ENCODE measurements at regions not wholly inside any gene's neighbourhood (a gene's known extent, or its start where the extent isn't known, plus 50 kb on each side); places are given as distances from the start of the nearest gene placed in this dataset.

GRCh38 chr9:18238254-18238653 is 235.7 kb upstream of the ADAMTSL1 start:
- DNase-seq (ENCODE audit: low spot score in 2 of 2) = no peak
- Histone ChIP-seq H3K27ac (no peak overlapping the region), H3K4me3 (no peak overlapping the region), H3K27me3 (no peaks in the 10 kb centered on the region), H3K4me1 (peaks cover 0 to 8% (median 0%) of the 10 kb centered on the region in 4 donors), H3K9me3 (peaks cover 0 to 11% (median 0%) of the 10 kb centered on the region in 4 donors), H3K36me3 (no peaks in the 10 kb centered on the region)
- 32 to 53% methylated on average over 2 of the region's 2 CpGs for WGBS, 2 donors
- TF ChIP-seq EP300 (IDR thresholded peaks at IDR 0.05) (no peak), CTCF (IDR thresholded peaks at IDR 0.05) (no peak), POLR2A (IDR thresholded peaks at IDR 0.05) (no peak)

- Histone ChIP-seq H3K4me1 (peaks cover 0 to 8% (median 0%) of the 10 kb centered on the region in 4 donors), H3K36me3 (no peaks in the 10 kb centered on the region), H3K27ac (no peak overlapping the region), H3K4me3 (no peak overlapping the region), H3K27me3 (peaks cover 0 to 3% of the 10 kb centered on the region in 2 donors), H3K9me3 (peaks cover 0 to 16% (median 0%) of the 10 kb centered on the region in 4 donors)
- DNase-seq (ENCODE audit: low spot score in 2 of 2) = no peak
- TF ChIP-seq EP300 (IDR thresholded peaks at IDR 0.05) (no peak), CTCF (IDR thresholded peaks at IDR 0.05) (no peak), POLR2A (IDR thresholded peaks at IDR 0.05) (no peak)
- WGBS, 2 donors = 88 to 93% methylated on average over 1 of the region's 1 CpG
Measured at GRCh38 chr9:18238752-18239447, 235.1 kb upstream of the ADAMTSL1 start.

GRCh38 chr9:18240213-18240612 is 233.7 kb upstream of the ADAMTSL1 start:
- no peak for DNase-seq (ENCODE audit: low spot score in 2 of 2)
- Histone ChIP-seq H3K36me3 (no peaks in the 10 kb centered on the region), H3K4me3 (no peak overlapping the region), H3K27me3 (peaks cover 0 to 3% of the 10 kb centered on the region in 2 donors), H3K27ac (no peak overlapping the region), H3K4me1 (peaks cover 0 to 8% (median 0%) of the 10 kb centered on the region in 4 donors), H3K9me3 (peaks cover 0 to 16% (median 0%) of the 10 kb centered on the region in 4 donors)
- TF ChIP-seq POLR2A (IDR thresholded peaks at IDR 0.05) (no peak), CTCF (IDR thresholded peaks at IDR 0.05) (no peak), EP300 (IDR thresholded peaks at IDR 0.05) (no peak)
- whole genome bisulfite sequencing, 2 donors = 29 to 40% methylated on average over 2 of the region's 2 CpGs

- peaks cover 0 to 16% (median 0%) of the 10 kb centered on the region in 4 donors for H3K9me3 ChIP-seq
- no peaks in the 10 kb centered on the region for H3K36me3 ChIP-seq
- WGBS, 2 donors = 45 to 53% methylated on average over 4 of the region's 4 CpGs
- TF ChIP-seq POLR2A (IDR thresholded peaks at IDR 0.05) (no peak), EP300 (IDR thresholded peaks at IDR 0.05) (no peak), CTCF (IDR thresholded peaks at IDR 0.05) (no peak)
- H3K4me3 ChIP-seq = no peak overlapping the region
- no peak overlapping the region for H3K27ac ChIP-seq
- no peak for DNase-seq (ENCODE audit: low spot score in 2 of 2)
- H3K27me3 ChIP-seq = peaks cover 0 to 3% of the 10 kb centered on the region in 2 donors
- no peaks in the 10 kb centered on the region for H3K4me1 ChIP-seq
Measured at GRCh38 chr9:18245911-18246310, 228.0 kb upstream of the ADAMTSL1 start.

- Histone ChIP-seq H3K27ac (no peak overlapping the region), H3K36me3 (no peaks in the 10 kb centered on the region), H3K27me3 (no peaks in the 10 kb centered on the region), H3K4me3 (no peak overlapping the region), H3K4me1 (peaks cover 0 to under 1% (median 0%) of the 10 kb centered on the region in 4 donors), H3K9me3 (no peaks in the 10 kb centered on the region)
- DNase-seq (ENCODE audit: low spot score in 2 of 2) = no peak
- TF ChIP-seq POLR2A (IDR thresholded peaks at IDR 0.05) (no peak), EP300 (IDR thresholded peaks at IDR 0.05) (no peak), CTCF (IDR thresholded peaks at IDR 0.05) (no peak)
Measured at GRCh38 chr9:18250053-18250452, 223.9 kb upstream of the ADAMTSL1 start.

Measured in tibial nerve (tissue), 4 donors.